NB4 (cell line): ENCODE measurements at regions not wholly inside any gene's neighbourhood (a gene's known extent, or its start where the extent isn't known, plus 50 kb on each side); places are given as distances from the start of the nearest gene placed in this dataset.

Source experiments
- POLR2A ChIP-seq: IDR thresholded peaks from 2 replicates; pipeline ENCODE4 v1.6.1; 2011; ENCODE audit warnings: mild to moderate bottlenecking; ENCODE audit not compliant: insufficient read length; ENCODE audit errors: extremely low read depth
- TF ChIP-seq, protein P1 (sequence below): IDR thresholded peaks from one replicate; pipeline ENCODE4 v1.5.1; 2012; ENCODE audit warnings: low read depth, low read length
- TF ChIP-seq, protein P2 (sequence below): IDR thresholded peaks from 2 replicates; pipeline ENCODE4 v1.6.1; 2011; ENCODE audit warnings: low read depth, low read length

DNA sequence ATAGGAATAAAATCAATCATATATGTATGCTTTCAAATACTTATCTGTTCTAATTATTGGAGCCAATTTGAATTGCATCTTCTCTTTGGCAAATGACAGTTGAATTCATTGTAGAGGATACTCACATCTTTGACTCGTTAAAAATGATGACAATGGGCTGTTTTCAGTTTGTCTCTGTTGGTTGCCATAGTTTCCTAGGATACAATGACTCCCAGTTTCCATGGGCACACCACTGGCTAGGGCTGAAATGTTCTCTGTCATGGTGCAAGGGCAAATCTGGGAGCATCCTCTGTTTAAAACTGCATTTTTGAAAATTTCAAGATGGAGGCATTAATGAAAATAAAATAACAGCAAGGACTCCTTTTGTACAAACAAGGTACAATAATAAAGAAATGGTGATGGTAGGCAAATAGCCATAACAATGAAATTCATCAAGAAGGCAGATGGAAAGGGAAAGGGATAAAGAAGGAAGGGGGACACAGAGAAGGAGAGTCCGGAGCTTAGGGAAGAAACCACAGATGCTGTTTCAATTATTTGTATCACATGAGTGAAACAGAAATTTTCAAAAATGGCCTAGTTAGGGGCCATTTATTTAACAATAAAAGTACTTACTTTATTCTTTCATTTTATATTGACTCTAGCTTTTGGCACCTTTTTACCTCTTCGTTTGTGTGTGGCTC is 378.8 kb upstream of the SEMA6A start:
- TF ChIP-seq, protein P1, sequence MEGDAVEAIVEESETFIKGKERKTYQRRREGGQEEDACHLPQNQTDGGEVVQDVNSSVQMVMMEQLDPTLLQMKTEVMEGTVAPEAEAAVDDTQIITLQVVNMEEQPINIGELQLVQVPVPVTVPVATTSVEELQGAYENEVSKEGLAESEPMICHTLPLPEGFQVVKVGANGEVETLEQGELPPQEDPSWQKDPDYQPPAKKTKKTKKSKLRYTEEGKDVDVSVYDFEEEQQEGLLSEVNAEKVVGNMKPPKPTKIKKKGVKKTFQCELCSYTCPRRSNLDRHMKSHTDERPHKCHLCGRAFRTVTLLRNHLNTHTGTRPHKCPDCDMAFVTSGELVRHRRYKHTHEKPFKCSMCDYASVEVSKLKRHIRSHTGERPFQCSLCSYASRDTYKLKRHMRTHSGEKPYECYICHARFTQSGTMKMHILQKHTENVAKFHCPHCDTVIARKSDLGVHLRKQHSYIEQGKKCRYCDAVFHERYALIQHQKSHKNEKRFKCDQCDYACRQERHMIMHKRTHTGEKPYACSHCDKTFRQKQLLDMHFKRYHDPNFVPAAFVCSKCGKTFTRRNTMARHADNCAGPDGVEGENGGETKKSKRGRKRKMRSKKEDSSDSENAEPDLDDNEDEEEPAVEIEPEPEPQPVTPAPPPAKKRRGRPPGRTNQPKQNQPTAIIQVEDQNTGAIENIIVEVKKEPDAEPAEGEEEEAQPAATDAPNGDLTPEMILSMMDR: no peak
- no peak for TF ChIP-seq POLR2A
- TF ChIP-seq, protein P2, sequence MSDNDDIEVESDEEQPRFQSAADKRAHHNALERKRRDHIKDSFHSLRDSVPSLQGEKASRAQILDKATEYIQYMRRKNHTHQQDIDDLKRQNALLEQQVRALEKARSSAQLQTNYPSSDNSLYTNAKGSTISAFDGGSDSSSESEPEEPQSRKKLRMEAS: no peak
